Endothelial cell of umbilical vein (primary cell): ENCODE measurements at regions not wholly inside any gene's neighbourhood (a gene's known extent, or its start where the extent isn't known, plus 50 kb on each side); places are given as distances from the start of the nearest gene placed in this dataset.

Experiments used
- EZH2 ChIP-seq: IDR thresholded peaks from 2 replicates; pipeline ENCODE4 v1.6.1; 2012; ENCODE audit warnings: borderline replicate concordance, low read depth, mild to moderate bottlenecking, moderate library complexity, low read length, inconsistent platforms; ENCODE audit not compliant: severe bottlenecking
- FOS ChIP-seq: IDR thresholded peaks from 2 replicates; pipeline ENCODE4 v1.6.1; 2011; ENCODE audit warnings: mild to moderate bottlenecking, low read length, moderate library complexity, borderline replicate concordance; ENCODE audit not compliant: insufficient read depth
- GATA2 ChIP-seq: IDR thresholded peaks from 2 replicates; pipeline ENCODE4 v1.7.0; 2011; ENCODE audit warnings: low read depth, mild to moderate bottlenecking, moderate library complexity, mixed read lengths, low read length; ENCODE audit not compliant: insufficient read length, insufficient read depth
- JUN ChIP-seq: IDR thresholded peaks from 2 replicates; pipeline ENCODE4 v1.6.1; 2011; ENCODE audit warnings: borderline replicate concordance, low read depth; ENCODE audit not compliant: insufficient read length, insufficient read depth
- MAX ChIP-seq: IDR thresholded peaks from 2 replicates; pipeline ENCODE4 v1.6.1; 2011; ENCODE audit not compliant: insufficient read depth, insufficient read length
- MYC ChIP-seq: IDR thresholded peaks from one replicate; pipeline ENCODE4 v1.6.1; 2011; ENCODE audit warnings: mild to moderate bottlenecking, low read depth, low read length
- POLR2A ChIP-seq: IDR thresholded peaks from 2 replicates; pipeline ENCODE4 v1.6.1; 2012; ENCODE audit warnings: low read depth, mild to moderate bottlenecking, control low read depth, low read length
- POLR2AphosphoS5 ChIP-seq: IDR thresholded peaks from 2 replicates; pipeline ENCODE4 v1.6.1; 2012; ENCODE audit warnings: low read depth, mild to moderate bottlenecking, control low read depth, low read length, moderate library complexity; ENCODE audit not compliant: insufficient read depth
- TF ChIP-seq, protein P1 (sequence below), 2 donors: IDR thresholded peaks; 1 replicate in 1 of 2; 2 replicates in 1 of 2; pipeline ENCODE4 v1.5.1; 2011; ENCODE audit warnings: low read length in 2 of 2, mild to moderate bottlenecking in 2 of 2, moderate library complexity in 2 of 2, control low read depth in 1 of 2, inconsistent platforms in 1 of 2, low read depth in 1 of 2; ENCODE audit not compliant: insufficient read depth in 1 of 2; ENCODE audit errors: extremely low read depth in 1 of 2

GRCh38 chr10:130429809-130430208 is 293.6 kb downstream of the GLRX3 start:
- TF ChIP-seq MYC (no peak), POLR2A (no peak), POLR2AphosphoS5 (no peak), JUN (no peak), GATA2 (no peak), EZH2 (no peak), MAX (no peak), FOS (no peak)
- TF ChIP-seq, protein P1, sequence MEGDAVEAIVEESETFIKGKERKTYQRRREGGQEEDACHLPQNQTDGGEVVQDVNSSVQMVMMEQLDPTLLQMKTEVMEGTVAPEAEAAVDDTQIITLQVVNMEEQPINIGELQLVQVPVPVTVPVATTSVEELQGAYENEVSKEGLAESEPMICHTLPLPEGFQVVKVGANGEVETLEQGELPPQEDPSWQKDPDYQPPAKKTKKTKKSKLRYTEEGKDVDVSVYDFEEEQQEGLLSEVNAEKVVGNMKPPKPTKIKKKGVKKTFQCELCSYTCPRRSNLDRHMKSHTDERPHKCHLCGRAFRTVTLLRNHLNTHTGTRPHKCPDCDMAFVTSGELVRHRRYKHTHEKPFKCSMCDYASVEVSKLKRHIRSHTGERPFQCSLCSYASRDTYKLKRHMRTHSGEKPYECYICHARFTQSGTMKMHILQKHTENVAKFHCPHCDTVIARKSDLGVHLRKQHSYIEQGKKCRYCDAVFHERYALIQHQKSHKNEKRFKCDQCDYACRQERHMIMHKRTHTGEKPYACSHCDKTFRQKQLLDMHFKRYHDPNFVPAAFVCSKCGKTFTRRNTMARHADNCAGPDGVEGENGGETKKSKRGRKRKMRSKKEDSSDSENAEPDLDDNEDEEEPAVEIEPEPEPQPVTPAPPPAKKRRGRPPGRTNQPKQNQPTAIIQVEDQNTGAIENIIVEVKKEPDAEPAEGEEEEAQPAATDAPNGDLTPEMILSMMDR (IDR thresholded peaks at IDR 0.05; ENCODE audit: extremely low read depth in 1 of 2, insufficient read depth in 1 of 2, low read depth in 1 of 2, low read length in 2 of 2), result no peak
